HG03025 (cell line): ENCODE measurements at regions not wholly inside any gene's neighbourhood (a gene's known extent, or its start where the extent isn't known, plus 50 kb on each side); places are given as distances from the start of the nearest gene placed in this dataset.

Source experiments
- ATAC-seq: cut with Tn5 transposase; IDR thresholded peaks from one replicate; pipeline ENCODE4 v1.9.1; 2021; ENCODE audit warnings: mild to moderate bottlenecking, moderate library complexity; ENCODE audit not compliant: unreplicated experiment, low FRiP score

DNA sequence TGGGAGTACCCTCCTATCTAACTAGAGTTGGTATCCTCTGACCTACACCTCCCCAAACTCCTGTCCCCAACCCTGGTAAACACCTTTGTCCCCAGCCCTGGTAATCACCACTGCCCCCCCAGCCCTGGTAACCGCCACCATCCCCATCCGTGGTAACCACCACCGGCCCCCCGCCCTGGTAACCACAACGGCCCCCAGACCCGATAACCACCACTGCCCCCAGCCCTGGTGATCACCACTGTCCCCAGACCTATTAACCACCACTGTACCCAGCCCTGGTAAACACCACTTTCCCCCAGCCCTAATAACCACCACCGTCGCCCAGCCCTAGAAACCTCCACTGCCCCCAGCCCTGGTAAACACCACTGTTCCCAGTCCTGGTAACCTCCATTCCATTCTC lies 820.2 kb upstream of the SALL3 start:
- no peak for ATAC-seq

DNA sequence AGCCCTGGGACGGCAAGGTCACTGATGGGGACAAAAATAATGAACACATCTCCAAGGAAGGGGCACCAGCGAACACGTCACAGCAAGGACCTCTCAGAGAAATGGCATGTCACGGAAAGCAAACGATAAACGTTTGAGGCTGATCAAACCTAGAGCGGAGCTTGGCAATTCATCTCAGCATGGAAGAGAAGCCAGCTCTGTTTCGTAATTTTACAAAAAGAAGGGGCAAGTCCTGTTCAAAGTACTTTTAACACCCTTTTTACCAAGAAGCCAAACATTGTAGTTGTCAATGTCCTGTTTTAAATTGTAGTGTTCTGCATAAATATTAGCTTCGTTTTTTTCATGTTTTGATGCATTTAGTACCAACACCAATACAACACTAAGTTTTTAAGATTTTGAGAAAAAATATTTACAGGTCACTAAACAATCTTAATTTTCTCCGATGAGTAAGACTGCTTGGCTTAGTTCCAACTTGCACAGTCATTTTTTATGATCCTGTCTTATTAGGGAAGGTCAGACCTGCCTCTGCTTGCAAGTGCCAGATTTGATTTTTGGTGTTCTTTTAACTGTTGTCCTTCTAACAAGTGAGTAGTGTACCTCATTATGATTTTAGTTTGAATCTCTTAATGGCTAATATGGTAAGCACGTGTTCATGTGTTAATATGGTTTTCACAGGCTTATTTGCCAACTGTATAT lies 818.5 kb upstream of the SALL3 start:
- ATAC-seq: no peak

DNA sequence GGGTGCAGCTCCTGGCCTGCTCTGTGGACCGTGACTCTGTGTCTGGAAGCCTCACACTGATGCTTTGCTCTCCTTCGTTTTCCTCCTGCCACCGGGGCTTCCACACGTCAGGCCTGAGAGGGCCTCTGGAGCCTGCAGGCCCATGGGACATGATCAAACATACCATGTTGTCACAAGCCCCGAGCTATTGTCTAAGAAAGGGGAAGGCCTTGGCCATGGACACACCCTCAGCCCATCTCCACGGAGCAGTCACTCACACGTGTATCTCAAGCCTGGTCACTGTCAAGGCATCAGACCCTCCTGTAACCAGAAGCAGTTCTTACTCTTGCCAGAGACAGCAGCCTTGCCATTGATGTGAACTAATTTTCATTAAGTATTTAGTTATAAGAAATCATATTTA lies 814.1 kb upstream of the SALL3 start:
- no peak for ATAC-seq

DNA sequence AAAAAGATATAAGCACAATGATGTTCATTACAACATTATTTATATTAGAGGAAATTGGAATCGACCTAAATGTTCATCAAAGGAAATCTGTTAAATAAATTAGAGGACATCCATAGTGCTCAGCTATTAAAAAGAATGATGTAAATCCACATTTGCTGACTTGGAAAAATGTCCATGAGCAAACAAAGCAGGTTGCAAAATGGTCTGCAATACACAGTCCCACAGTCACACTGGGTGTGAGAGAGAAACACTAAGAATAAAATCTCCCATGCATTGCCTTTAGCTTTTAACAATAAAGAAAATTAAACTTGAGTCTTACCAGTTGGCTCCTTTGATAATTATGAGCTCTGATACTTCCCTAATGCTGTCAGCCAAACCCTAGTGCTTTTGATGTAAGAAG lies 811.1 kb upstream of the SALL3 start:
- ATAC-seq: no peak

DNA sequence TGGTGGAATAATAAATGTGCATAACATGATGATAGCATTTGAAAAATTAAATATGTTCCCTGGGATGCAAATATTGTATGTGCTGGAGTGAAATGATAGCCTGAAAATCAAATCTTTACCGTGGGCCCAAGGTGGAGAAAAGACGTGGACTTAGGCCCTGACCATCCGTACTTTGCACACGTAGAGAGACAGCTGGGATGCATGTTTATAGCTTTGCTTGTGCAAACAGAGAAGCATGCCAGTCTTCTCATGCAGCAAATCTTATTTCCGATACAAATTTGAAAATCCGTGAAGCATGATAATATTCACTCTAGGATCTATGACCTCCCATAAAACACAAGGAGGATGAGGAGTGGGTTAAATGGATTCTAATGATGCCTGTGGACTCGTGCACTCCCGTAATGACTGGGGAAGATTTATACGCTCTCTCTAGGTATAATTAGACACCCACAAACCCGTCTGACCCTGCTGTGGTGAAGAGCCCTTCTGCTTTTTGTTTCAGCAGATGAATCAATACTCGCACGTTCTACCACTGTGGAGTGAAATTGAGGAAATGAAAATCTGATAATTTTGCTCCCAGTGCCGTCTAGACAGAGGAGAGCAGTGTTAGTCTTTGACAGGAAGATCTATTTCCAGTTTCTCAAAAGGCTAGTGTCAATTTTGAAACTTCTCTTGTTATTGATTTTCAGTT lies 810.3 kb upstream of the SALL3 start:
- no peak for ATAC-seq

DNA sequence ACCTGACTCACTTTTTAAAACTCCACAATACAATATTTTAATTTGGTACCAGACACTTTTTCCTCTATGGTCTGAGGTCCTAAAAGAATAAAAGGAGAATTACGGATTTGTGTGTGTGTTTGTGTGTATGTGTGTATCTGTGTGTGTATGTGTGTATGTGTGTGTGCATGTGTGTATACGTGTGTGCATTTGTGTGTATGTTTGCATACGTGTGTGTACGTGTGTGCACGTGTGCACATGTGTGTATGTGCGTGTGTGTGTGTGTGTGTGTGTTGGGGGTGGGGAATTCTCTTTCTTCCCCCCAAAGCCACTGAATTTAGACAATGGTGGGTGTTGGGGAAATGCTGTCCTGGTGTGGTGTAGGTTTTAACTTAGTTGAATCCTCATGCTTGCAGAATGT lies 807.7 kb upstream of the SALL3 start:
- no peak for ATAC-seq

DNA sequence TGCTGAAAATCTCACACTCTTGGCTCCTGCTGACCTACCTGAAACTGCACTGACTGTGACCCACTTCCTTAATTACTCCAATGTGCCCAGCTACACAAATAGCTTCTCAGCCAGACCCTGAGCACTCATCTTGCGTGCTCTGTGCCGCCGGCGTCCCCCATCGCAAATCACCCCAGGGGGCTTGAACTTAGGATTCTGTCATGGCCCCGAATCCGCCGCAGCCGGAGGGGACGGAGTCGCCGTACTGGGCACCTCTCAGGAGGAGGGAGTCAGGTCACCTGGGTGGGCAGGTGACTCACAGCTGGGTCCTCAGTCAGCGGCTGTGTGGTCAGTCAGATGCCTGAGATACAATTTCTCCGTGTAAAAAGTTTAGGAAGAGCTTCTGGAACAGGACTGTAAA lies 804.9 kb upstream of the SALL3 start:
- no peak for ATAC-seq

DNA sequence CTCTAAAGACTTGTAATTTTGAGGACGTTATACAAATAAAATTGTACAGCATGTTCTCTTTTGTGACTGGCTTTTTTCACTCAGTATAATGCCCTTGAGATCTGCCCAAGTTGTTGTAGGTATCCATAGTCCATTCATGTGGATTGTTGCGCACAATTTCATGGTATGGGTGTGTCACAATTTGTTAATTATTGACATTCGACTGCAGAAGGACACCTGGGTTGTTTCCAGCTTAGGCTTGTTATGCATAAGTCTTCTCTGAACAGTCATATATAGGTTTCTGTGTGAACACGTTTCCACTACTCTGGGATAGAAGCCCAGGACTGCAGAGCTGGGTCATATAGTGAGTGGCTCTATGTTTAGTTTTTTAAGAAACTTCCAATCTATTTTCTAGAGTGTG lies 800.8 kb upstream of the SALL3 start:
- ATAC-seq: no peak

DNA sequence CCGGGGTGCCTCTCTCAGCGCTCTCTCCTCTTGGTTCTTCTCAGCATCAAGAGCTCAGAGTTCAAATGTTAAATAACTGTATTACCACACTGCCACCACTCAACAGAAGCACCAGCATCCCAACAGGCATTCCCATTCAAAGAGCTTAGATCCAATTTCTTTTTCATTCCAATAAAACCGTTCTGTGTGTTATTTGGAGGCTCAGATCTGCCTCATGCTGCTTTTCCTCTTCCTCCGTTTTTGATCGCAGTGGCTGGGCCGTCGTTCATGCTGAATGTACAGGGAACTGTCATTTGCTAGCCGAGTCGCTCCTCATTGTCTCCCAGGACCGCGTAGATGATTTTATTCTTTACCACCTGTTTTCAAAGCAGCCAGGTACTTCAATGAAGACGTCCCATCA lies 798.9 kb upstream of the SALL3 start:
- no peak for ATAC-seq

DNA sequence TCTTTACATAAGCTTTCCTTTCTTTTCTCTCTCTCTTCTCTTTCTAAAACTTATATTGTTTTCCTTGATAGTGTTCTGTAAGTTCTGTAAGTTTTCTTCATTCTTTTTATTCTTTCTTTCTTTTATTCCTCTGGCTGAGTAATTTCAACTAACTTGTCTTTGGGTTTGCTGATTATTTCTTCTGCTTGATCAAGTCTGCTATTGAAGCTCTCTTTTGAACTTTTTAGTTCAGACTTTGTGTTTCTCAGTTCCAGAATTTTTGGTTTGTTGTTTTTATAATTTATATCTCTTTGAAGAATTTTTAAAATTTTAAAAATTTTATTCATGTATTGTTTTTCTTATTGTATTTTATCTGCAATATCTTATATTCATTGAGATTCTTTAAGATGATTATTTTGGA lies 795.8 kb upstream of the SALL3 start:
- ATAC-seq: no peak

DNA sequence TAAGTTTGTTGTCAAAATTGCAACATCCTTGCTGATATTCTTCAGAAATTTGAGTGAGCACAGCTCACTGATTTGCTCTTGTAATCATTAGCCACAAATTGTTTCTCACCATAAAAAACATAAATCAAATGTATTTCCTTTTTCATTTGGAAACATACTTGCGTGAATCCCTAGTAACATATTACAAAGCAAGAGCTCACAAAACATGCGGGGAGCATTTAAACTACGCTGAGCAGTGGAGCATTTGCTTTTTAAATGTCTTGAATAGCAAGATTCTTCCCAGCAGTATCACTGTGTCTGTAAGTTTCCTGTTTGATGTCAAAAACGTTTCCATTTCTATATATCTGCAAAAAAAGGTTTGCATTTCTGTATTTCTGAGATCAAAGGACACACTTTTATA lies 788.3 kb upstream of the SALL3 start:
- no peak for ATAC-seq

DNA sequence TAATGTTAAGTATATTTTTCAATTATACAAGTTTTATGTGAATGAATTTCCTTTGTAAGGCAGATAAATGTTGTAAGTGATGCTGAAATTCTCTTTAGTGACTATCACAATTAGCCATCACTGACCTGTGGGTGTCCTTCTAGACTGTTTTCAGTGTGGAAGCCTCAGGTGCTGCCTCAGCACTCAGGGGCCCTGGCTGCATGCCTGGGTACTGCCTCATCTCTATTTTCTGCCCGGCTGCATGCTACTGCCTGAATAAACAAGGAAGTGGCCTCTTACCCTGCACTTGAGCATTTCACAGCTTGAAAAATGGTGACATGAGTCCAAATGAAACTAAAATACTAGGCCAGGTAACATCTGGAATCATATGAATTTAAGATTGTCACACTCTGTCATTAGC lies 787.6 kb upstream of the SALL3 start:
- no peak for ATAC-seq

DNA sequence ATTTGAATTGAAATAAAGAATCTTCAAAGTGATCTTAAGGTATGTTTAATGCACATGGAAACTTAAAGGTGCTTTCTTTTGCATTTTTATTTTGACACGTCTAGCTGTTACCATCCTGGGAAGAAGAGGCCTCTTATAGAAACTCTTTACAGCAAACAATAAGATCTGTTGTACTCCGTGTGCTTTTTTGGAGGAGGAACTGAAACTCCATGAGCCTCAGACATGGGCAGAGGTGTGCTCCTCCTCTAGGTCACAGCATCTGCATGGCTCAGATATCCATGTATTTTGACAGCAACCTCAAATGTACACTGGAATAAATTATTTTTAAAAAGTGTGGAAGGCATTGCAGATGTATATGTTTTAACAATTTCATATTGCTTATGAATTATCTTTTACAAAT lies 783.3 kb upstream of the SALL3 start:
- no peak for ATAC-seq

DNA sequence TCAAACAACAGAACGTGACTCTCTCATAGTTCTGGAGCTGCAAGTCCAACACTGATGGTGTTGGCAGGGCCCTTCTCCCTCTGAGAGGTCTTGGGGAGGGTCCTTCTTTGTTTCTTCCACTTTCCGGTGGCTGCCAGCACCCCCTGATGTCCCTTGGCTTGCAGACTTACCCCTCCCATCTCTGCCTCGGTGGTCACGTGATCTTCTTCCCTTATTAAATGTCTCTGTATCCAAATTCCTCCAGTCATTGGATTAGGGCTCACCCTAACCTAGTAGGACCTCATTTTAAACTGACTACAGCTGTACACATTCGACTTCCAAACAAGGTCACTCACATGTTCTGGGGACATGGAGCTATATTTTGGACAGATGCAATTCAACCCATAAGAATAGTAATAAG lies 780.6 kb upstream of the SALL3 start:
- ATAC-seq: no peak

DNA sequence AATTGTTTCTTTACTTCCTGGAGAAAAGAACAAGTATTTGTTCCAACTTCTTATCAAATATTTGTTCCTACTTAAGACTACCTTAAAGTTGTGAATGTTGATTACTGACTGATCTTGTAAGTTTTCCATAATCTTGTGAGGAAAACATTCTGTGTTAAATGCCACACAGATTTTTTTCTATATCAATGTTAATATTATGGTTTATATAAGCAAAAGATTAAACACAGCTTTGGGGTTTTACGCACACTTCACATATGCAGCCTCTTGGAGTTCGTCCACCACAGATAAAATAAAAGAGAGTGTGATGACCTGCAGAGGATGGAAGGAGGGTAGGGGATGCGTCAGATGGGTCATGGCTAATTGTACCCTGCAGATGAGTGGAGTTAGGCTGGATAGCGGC lies 780.0 kb upstream of the SALL3 start:
- no peak for ATAC-seq

DNA sequence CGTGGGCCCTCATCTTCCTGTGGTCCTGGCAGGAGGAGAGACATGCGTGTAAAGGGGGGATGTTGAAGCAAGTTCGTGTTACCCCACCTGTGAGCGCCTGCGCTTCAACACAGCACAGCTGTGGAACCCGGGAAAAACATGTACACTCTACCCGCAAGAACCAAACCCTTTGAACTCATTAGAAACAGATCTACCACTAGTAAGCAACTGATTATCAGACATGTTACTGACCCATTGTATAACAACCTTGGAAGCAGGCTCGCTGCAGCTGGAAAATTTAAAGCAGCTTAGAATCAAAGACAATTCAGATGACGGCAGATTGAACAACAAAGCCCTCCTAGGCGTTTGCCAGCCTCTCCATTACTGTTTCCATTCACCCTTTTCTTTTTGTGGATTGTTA lies 771.7 kb upstream of the SALL3 start:
- no peak for ATAC-seq

DNA sequence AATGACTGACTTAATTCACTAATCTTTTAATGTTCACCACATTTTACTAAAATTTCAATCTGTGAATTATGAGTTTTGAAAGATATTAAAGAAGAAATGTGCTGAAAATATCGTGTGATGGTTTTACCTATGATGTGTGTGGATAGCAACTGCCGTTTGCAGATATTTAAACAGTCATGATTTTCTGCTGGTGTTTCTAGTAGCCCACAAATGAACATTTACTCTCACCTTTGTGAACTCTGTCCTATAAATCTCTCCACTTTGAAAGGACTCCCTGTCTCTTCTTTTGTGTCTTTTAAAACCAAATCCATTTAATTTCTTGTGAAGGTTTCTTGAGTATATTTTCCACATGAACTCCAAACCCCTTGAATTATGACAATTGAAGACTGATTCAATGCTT lies 771.2 kb upstream of the SALL3 start:
- no peak for ATAC-seq

DNA sequence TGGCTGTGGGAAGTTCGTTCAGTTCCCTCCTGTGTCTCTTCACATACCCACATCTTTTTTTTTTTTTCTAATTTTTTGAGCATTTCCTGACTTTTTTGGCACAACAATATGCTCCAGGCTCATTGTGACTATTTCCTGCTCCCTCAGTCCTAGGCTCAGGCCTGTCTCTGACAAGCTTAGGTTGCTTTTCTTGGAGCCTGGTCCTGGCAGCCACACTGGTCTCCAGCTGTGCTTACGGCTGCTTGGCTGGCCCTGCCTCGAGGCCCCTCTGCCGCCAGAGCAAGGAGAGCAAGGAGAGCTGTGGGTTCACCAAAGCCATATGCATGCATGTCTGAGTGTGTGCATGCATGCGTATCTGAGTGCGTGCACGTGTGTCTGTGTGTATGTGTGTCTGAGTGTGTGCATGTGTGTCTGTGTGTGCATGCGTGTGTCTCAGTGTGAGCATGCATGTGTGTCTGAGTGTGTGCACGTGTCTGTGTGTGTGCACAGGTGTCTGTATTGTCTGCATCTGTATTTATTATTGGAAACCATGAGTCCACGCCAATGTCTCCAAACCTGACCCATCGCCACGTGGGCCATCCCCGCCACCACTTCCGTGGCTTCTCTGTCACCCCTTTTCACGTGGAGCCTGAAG lies 766.1 kb upstream of the SALL3 start:
- ATAC-seq: no peak

DNA sequence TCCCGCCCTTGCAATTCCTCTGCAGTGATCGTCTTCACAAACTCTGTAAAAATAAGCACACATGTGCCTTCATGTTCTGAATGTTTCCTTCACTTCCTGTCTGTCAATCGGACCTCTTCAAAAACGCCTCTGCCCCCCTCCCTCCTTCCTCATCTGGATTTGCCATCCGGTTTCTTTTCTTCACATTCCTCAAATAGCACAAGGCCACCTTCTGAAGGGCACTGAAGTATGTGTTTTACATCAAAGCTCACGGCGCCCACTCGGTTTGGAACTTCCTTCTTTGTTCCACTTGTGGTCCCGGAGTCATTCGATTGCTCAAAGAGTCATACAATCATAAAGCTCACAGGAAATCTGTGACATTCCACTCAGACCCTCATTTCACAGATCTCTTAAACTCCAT lies 758.1 kb upstream of the SALL3 start:
- no peak for ATAC-seq

DNA sequence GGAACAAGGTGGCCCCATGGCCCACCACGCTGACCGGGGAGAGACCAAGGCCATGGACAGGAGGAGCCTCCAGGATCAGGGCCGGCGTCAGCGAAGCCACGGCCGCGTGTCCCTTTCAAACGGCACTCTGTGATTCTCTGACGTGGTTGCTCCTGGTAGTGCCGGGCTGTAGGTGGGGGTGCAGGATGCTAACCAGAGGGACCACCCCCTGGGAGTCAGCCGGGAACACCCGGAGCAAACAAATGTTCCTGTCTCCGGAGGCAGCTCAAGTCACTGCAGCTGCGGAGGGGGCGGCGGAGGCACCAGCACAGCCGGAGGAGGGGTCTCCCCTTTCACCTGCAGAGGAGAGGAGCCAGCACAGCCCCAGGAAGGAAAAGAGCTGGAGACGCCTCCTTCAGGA lies 750.6 kb upstream of the SALL3 start:
- no peak for ATAC-seq

DNA sequence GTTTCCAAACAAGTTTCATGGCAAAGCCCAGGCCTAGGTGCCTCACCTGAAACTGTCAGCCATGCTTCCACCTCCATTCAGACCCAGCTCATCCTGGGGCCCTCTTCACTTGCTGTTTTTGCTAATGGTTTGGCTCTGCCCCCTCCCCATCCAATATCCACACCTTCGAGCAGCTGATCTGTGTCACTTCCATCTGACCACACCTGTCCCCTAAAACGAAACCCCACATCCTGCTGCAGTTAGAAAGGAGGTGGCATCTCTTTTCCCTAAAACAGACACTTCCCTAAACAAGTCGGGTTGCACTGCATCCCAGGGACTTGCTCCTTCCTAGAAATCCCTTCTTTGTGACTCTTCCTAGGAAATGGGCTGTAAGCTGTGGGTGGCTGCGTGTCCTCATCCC lies 748.7 kb upstream of the SALL3 start:
- no peak for ATAC-seq

DNA sequence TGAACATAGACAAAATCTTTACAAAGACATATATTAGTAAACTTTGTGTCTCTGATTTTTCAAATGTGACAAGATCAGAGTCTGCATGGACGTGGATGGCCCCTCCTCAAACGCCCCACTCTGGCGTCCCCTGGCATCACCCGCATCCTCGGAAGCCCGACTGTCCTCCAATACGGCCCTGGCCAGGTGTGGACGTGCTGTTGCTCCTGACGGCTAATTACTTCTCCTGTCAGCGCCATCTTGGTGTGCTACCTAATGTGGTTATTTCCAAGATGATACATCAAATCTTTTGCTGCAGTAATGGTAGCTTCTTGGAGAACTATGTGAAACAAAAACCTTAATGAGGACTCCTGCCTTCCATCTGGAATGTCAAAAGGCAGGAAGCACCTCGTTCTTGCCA lies 747.4 kb upstream of the SALL3 start:
- ATAC-seq: no peak
